ENCODE measurements at regions not wholly inside any gene's neighbourhood (a gene's known extent, or its start where the extent isn't known, plus 50 kb on each side); places are given as distances from the start of the nearest gene placed in this dataset.

DNA sequence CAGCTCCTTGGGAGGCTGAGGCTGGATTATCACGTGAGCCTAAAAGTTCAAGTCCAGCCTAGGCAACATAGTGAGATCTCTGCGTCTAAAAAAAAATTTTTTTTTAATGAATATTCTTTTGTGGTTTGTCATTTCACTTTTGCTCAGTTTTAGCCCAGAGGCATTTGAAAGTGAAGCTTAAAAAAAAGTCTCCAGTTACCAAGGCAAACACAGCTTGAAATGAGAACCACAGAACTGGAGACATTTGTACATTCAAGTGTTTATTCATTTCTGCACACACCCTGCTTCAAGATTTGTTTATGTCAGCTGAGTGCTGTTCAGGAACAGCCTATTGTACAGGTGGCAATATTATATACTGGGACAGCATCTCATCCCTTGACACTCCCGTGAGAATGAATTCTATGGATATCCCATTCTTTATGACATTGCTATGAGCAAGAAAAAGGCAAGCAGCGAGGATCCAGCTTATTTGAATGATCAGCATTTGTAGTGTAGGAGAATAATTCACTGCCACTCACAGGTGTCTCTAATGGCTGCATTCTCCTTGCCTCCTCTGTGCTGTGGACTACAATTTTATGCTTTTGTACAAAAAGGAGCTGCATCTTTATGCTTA is 444.8 kb upstream of the GRM7 start:
- intact Hi-C loops (cut with DNase I; ENCODE audit: low total_unique reads) = no loop called here
- Histone ChIP-seq H3K4me3 (no peak overlapping the region), H3K4me1 (no peaks in the 10 kb centered on the region), H3K27ac (no peak overlapping the region), H3K36me3 (no peaks in the 10 kb centered on the region), H3K9me3 (peaks cover 0 to 4% (median 0%) of the 10 kb centered on the region in 8 donors), H3K27me3 (replicated peaks in 1 of 7) (no peaks in the 10 kb centered on the region)
- no peak for TF ChIP-seq POLR2A (IDR thresholded peaks at IDR 0.05)
- TF ChIP-seq CTCF (IDR thresholded peaks at IDR 0.05 in 8 of 11, conservative IDR thresholded peaks at IDR 0.05 in 3 of 11) = no peak
- 73 to 84% (median 83%) methylated on average over 4 of the region's 4 CpGs for WGBS, 5 donors
- no peak for DNase-seq

DNA sequence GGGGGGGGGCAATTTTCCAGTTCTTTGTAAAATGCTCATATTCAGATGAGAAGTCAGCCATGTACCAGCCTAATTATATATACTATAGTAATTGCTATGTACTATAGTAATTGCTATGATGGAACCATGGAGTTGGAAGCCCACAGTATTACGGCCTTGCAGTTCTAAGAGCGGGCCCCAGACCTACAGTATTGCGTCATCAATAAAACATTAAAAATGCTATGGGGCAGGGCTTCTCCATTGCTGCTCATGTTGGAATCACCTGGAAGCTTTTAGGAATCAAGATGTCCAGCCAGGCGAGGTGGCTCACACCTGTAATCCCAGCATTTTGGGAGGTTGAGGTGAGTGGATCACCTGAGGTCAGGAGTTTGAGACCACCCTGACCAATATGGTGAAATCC is 443.7 kb upstream of the GRM7 start:
- 62 to 82% (median 72%) methylated on average over 4 of the region's 4 CpGs for WGBS, 5 donors
- H3K36me3 ChIP-seq = no peaks in the 10 kb centered on the region
- H3K27ac ChIP-seq = no peak overlapping the region
- no peaks in the 10 kb centered on the region for H3K27me3 ChIP-seq (replicated peaks in 1 of 7)
- peaks cover 0 to 4% (median 0%) of the 10 kb centered on the region in 8 donors for H3K9me3 ChIP-seq
- TF ChIP-seq POLR2A (IDR thresholded peaks at IDR 0.05) (no peak), CTCF (IDR thresholded peaks at IDR 0.05 in 8 of 11, conservative IDR thresholded peaks at IDR 0.05 in 3 of 11) (no peak), POLR2AphosphoS5 (IDR thresholded peaks at IDR 0.05) (no peak)
- H3K4me3 ChIP-seq = no peak overlapping the region
- no peaks in the 10 kb centered on the region for H3K4me1 ChIP-seq
- no peak for DNase-seq
- intact Hi-C loops (cut with DNase I; ENCODE audit: low total_unique reads) = no loop called here

- H3K9me3 ChIP-seq = peaks cover 0 to 8% (median 3%) of the 10 kb centered on the region in 8 donors
- no peak for DNase-seq
- TF ChIP-seq CTCF (IDR thresholded peaks at IDR 0.05 in 8 of 11, conservative IDR thresholded peaks at IDR 0.05 in 3 of 11) = no peak
- TF ChIP-seq POLR2AphosphoS5 (IDR thresholded peaks at IDR 0.05) = no peak
- no peak for TF ChIP-seq POLR2A (IDR thresholded peaks at IDR 0.05)
- no peaks in the 10 kb centered on the region for H3K4me1 ChIP-seq
- H3K4me3 ChIP-seq = no peak overlapping the region
- H3K36me3 ChIP-seq = no peaks in the 10 kb centered on the region
- no peaks in the 10 kb centered on the region for H3K27me3 ChIP-seq (replicated peaks in 1 of 7)
- intact Hi-C loops (cut with DNase I; ENCODE audit: low total_unique reads) = no loop called here
- H3K27ac ChIP-seq = no peak overlapping the region
- WGBS, 5 donors = 89 to 100% (median 93%) methylated on average over 1 of the region's 1 CpG
These were observed 442.4 kb upstream of the GRM7 start for GRCh38 chr3:6418485-6418884.

- H3K27ac ChIP-seq = no peak overlapping the region
- DNase-seq = no peak
- no peak overlapping the region for H3K4me3 ChIP-seq
- 41 to 52% (median 49%) methylated on average over 4 of the region's 4 CpGs for WGBS, 5 donors
- no peaks in the 10 kb centered on the region for H3K36me3 ChIP-seq
- intact Hi-C loops (cut with DNase I; ENCODE audit: low total_unique reads) = no loop called here
- H3K9me3 ChIP-seq = peaks cover 0 to 41% (median 27%) of the 10 kb centered on the region in 8 donors
- no peaks in the 10 kb centered on the region for H3K4me1 ChIP-seq
- H3K27me3 ChIP-seq (replicated peaks in 1 of 7) = no peaks in the 10 kb centered on the region
- TF ChIP-seq CTCF (IDR thresholded peaks at IDR 0.05 in 8 of 11, conservative IDR thresholded peaks at IDR 0.05 in 3 of 11) (no peak), POLR2AphosphoS5 (IDR thresholded peaks at IDR 0.05) (no peak), POLR2A (IDR thresholded peaks at IDR 0.05) (no peak)
These were observed 439.1 kb upstream of the GRM7 start for GRCh38 chr3:6421666-6422445.

Measured in spleen (tissue), 11 donors.